ENCODE measurements at regions not wholly inside any gene's neighbourhood (a gene's known extent, or its start where the extent isn't known, plus 50 kb on each side); places are given as distances from the start of the nearest gene placed in this dataset.

- ChIA-PET POLR2A (no interaction called here), CTCF (no interaction called here)
- Histone ChIP-seq H3K9me3 (ENCODE audit: control insufficient read depth, insufficient read depth, low read length) (peaks cover 24% of the 10 kb centered on the region), H3K4me3 (ENCODE audit: low read depth, low read length) (no peak overlapping the region), H3K27me3 (ENCODE audit: control insufficient read depth, insufficient read depth, low read length) (no peaks in the 10 kb centered on the region), H3K27ac (ENCODE audit: low read depth, low read length) (no peak overlapping the region)
- no peak for TF ChIP-seq CTCF (IDR thresholded peaks at IDR 0.05; ENCODE audit: low read depth, low read length)
- no peak for DNase-seq (ENCODE audit: low read depth, low spot score)
Observed at GRCh38 chr7:10075866-10076265, 897.8 kb upstream of the PHF14 start.

GRCh38 chr7:10076660-10077300 is 896.9 kb upstream of the PHF14 start:
- Histone ChIP-seq H3K9me3 (ENCODE audit: control insufficient read depth, insufficient read depth, low read length) (peaks cover 24% of the 10 kb centered on the region), H3K4me3 (ENCODE audit: low read depth, low read length) (no peak overlapping the region), H3K27ac (ENCODE audit: low read depth, low read length) (no peak overlapping the region), H3K27me3 (ENCODE audit: control insufficient read depth, insufficient read depth, low read length) (no peaks in the 10 kb centered on the region)
- ChIA-PET CTCF (no interaction called here), POLR2A (no interaction called here)
- TF ChIP-seq CTCF (IDR thresholded peaks at IDR 0.05; ENCODE audit: low read depth, low read length), result no peak
- DNase-seq (ENCODE audit: low read depth, low spot score), result no peak

- Histone ChIP-seq H3K9me3 (ENCODE audit: control insufficient read depth, insufficient read depth, low read length) (peaks cover 19% of the 10 kb centered on the region), H3K27ac (ENCODE audit: low read depth, low read length) (no peak overlapping the region), H3K27me3 (ENCODE audit: control insufficient read depth, insufficient read depth, low read length) (no peaks in the 10 kb centered on the region), H3K4me3 (ENCODE audit: low read depth, low read length) (no peak overlapping the region)
- ChIA-PET POLR2A (no interaction called here), CTCF (no interaction called here)
- DNase-seq (ENCODE audit: low read depth, low spot score), result no peak
- no peak for TF ChIP-seq CTCF (IDR thresholded peaks at IDR 0.05; ENCODE audit: low read depth, low read length)
Observed at GRCh38 chr7:10079572-10079971, 894.1 kb upstream of the PHF14 start.

- no peak overlapping the region for H3K4me3 ChIP-seq (ENCODE audit: low read depth, low read length)
- peaks cover 22% of the 10 kb centered on the region for H3K9me3 ChIP-seq (ENCODE audit: control insufficient read depth, insufficient read depth, low read length)
- CTCF ChIA-PET, result no interaction called here
- TF ChIP-seq CTCF (IDR thresholded peaks at IDR 0.05; ENCODE audit: low read depth, low read length), result no peak
- POLR2A ChIA-PET, result no interaction called here
- H3K27ac ChIP-seq (ENCODE audit: low read depth, low read length), result no peak overlapping the region
- no peaks in the 10 kb centered on the region for H3K27me3 ChIP-seq (ENCODE audit: control insufficient read depth, insufficient read depth, low read length)
- DNase-seq (ENCODE audit: low read depth, low spot score), result no peak
Observed at GRCh38 chr7:10082896-10083295, 890.8 kb upstream of the PHF14 start.

GRCh38 chr7:10083766-10084165 is 889.9 kb upstream of the PHF14 start:
- Histone ChIP-seq H3K27me3 (ENCODE audit: control insufficient read depth, insufficient read depth, low read length) (no peaks in the 10 kb centered on the region), H3K27ac (ENCODE audit: low read depth, low read length) (no peak overlapping the region), H3K9me3 (ENCODE audit: control insufficient read depth, insufficient read depth, low read length) (peaks cover 15% of the 10 kb centered on the region), H3K4me3 (ENCODE audit: low read depth, low read length) (no peak overlapping the region)
- POLR2A ChIA-PET, result no interaction called here
- no peak for DNase-seq (ENCODE audit: low read depth, low spot score)
- CTCF ChIA-PET, result no interaction called here
- TF ChIP-seq CTCF (IDR thresholded peaks at IDR 0.05; ENCODE audit: low read depth, low read length), result no peak

Measured in AG04450 (cell line).